GM23338 (cell line): ENCODE measurements at regions not wholly inside any gene's neighbourhood (a gene's known extent, or its start where the extent isn't known, plus 50 kb on each side); places are given as distances from the start of the nearest gene placed in this dataset.

Experiments
- ATAC-seq: fragments of 200-7000 bp; cut with Tn5 transposase; 3 replicates; pipeline ENCODE4 v1.9.1; 2020
- DNase-seq: peaks from one replicate; pipeline ENCODE4 v3.0.0-alpha.2; 2015; ENCODE audit warnings: low spot score
- H2AFZ ChIP-seq: fragments of 200-600 bp; sonication (generic); 2 replicates; pipeline ENCODE4 v1.8.0; 2016; ENCODE audit warnings: antibody characterized with exemption, mild to moderate bottlenecking, moderate library complexity
- H3F3A ChIP-seq: fragments of 200-600 bp; sonication (generic); replicated peaks from 2 replicates; pipeline ENCODE4 v1.8.0; 2017; ENCODE audit warnings: antibody characterized with exemption, mixed run types, low read depth
- H3K27ac ChIP-seq: fragments of 200-600 bp; sonication (generic); 2 replicates; pipeline ENCODE4 v1.6.1; 2016; ENCODE audit warnings: low read depth
- H3K27me3 ChIP-seq: fragments of 200-600 bp; sonication (generic); 2 replicates; pipeline ENCODE4 v1.8.0; 2016; ENCODE audit warnings: mild to moderate bottlenecking, mixed run types, moderate library complexity; ENCODE audit not compliant: insufficient read depth
- H3K36me3 ChIP-seq: fragments of 200-600 bp; sonication (generic); 2 replicates; pipeline ENCODE4 v1.8.0; 2016; ENCODE audit warnings: mild to moderate bottlenecking; ENCODE audit not compliant: insufficient read depth
- H3K4me1 ChIP-seq: fragments of 200-600 bp; sonication (generic); 2 replicates; pipeline ENCODE4 v1.8.0; 2016; ENCODE audit warnings: mild to moderate bottlenecking, moderate library complexity; ENCODE audit not compliant: insufficient read depth
- H3K4me2 ChIP-seq: fragments of 200-600 bp; sonication (generic); 2 replicates; pipeline ENCODE4 v1.7.1; 2017; ENCODE audit warnings: mixed run types
- H3K4me3 ChIP-seq: fragments of 200-600 bp; sonication (generic); 2 replicates; pipeline ENCODE4 v1.6.1; 2016; ENCODE audit warnings: mixed run types
- H3K79me2 ChIP-seq: fragments of 200-600 bp; sonication (generic); replicated peaks from 2 replicates; pipeline ENCODE4 v1.8.0; 2017; ENCODE audit warnings: mild to moderate bottlenecking; ENCODE audit not compliant: insufficient read depth
- H3K9me2 ChIP-seq: fragments of 200-600 bp; sonication (generic); 2 replicates; pipeline ENCODE4 v1.8.0; 2017; ENCODE audit not compliant: insufficient read depth
- H4K20me1 ChIP-seq: fragments of 200-600 bp; sonication (generic); replicated peaks from 2 replicates; pipeline ENCODE4 v1.8.0; 2017; ENCODE audit warnings: mild to moderate bottlenecking; ENCODE audit not compliant: insufficient read depth
- H3K27ac Mint-ChIP-seq: 2 replicates; pipeline ENCODE4 v1.8.0; 2020; ENCODE audit warnings: inconsistent platforms, mild to moderate bottlenecking, moderate library complexity, mixed read lengths
- H3K27me3 Mint-ChIP-seq: 3 replicates; pipeline ENCODE4 v1.8.0; 2022; ENCODE audit warnings: low read depth, mild to moderate bottlenecking, moderate library complexity, mixed read lengths, inconsistent platforms; ENCODE audit not compliant: insufficient read depth, poor library complexity
- H3K36me3 Mint-ChIP-seq: 3 replicates; pipeline ENCODE4 v1.8.0; 2021; ENCODE audit warnings: low read depth, mild to moderate bottlenecking, inconsistent platforms, moderate library complexity, mixed read lengths
- H3K4me1 Mint-ChIP-seq: 3 replicates; pipeline ENCODE4 v1.8.0; 2020; ENCODE audit warnings: mild to moderate bottlenecking, inconsistent platforms, mixed read lengths
- H3K4me3 Mint-ChIP-seq: 3 replicates; pipeline ENCODE4 v1.8.0; 2021; ENCODE audit warnings: moderate library complexity, mild to moderate bottlenecking, inconsistent platforms, mixed read lengths
- H3K9me3 Mint-ChIP-seq: 3 replicates; pipeline ENCODE4 v1.8.0; 2020; ENCODE audit warnings: moderate library complexity, mild to moderate bottlenecking, inconsistent platforms, mixed read lengths
- CTCF ChIP-seq, 2 experiments: fragments of 200-600 bp in 1 of 2; sonication (generic) in 1 of 2; conservative IDR thresholded peaks; 2 replicates each; pipeline versions ENCODE4 v1.5.1 to v1.6.1; 2016 to 2017; ENCODE audit warnings: antibody characterized with exemption in 2 of 2, low read depth in 2 of 2, mild to moderate bottlenecking in 2 of 2, moderate library complexity in 1 of 2
- ETS1 ChIP-seq: IDR thresholded peaks from 2 replicates; pipeline ENCODE4 v1.6.1; 2016; ENCODE audit warnings: antibody characterized with exemption
- EZH2 ChIP-seq: fragments of 200-600 bp; sonication (generic); IDR thresholded peaks from one replicate; pipeline ENCODE4 v1.8.0; 2017; ENCODE audit warnings: antibody characterized with exemption, mild to moderate bottlenecking, low read depth; ENCODE audit not compliant: unreplicated experiment
- EZH2phosphoT487 ChIP-seq: fragments of 200-600 bp; sonication (generic); IDR thresholded peaks from one replicate; pipeline ENCODE4 v1.8.1; 2018; ENCODE audit warnings: antibody characterized with exemption; ENCODE audit not compliant: unreplicated experiment
- JUNB ChIP-seq: IDR thresholded peaks from one replicate; pipeline ENCODE4 v1.6.1; 2016; ENCODE audit warnings: antibody characterized with exemption; ENCODE audit not compliant: unreplicated experiment
- NANOG ChIP-seq: IDR thresholded peaks from 2 replicates; pipeline ENCODE4 v1.6.1; 2016; ENCODE audit warnings: antibody characterized with exemption, borderline replicate concordance
- POLR2AphosphoS5 ChIP-seq: IDR thresholded peaks from 2 replicates; pipeline ENCODE4 v1.6.1; 2016; ENCODE audit warnings: antibody characterized with exemption, low read depth
- REST ChIP-seq: IDR thresholded peaks from one replicate; pipeline ENCODE4 v1.6.1; 2018; ENCODE audit warnings: antibody characterized with exemption; ENCODE audit not compliant: unreplicated experiment
- STAT1 ChIP-seq: IDR thresholded peaks from one replicate; pipeline ENCODE4 v1.6.1; 2016; ENCODE audit warnings: antibody characterized with exemption; ENCODE audit not compliant: unreplicated experiment
- ZNF331 ChIP-seq: fragments of 250-450 bp; sonication (Bioruptor Pico); IDR thresholded peaks from 2 replicates; pipeline ENCODE4 v1.5.0; 2020; ENCODE audit warnings: low read depth, mild to moderate bottlenecking, moderate library complexity

- Histone ChIP-seq H3K27me3 (no peaks in the 10 kb centered on the region), H3K27ac (no peak overlapping the region), H3K4me2 (no peak overlapping the region), H2AFZ (peak overlapping the region; percentile 34; the same call in 1 of the 2 replicates), H3K4me3 (no peak overlapping the region), H4K20me1 (no peaks in the 10 kb centered on the region), H3F3A (no peaks in the 10 kb centered on the region), H3K9me2 (no peaks in the 10 kb centered on the region; the same call in 1 of the 2 replicates), H3K36me3 (no peaks in the 10 kb centered on the region), H3K4me1 (no peaks in the 10 kb centered on the region), H3K79me2 (no peaks in the 10 kb centered on the region)
- Mint-ChIP-seq H3K27me3 (peaks cover 3% of the 10 kb centered on the region), H3K4me3 (no peak overlapping the region), H3K4me1 (no peaks in the 10 kb centered on the region), H3K9me3 (peaks cover 5% of the 10 kb centered on the region; the same call in 2 of the 3 replicates), H3K36me3 (peaks cover 4% of the 10 kb centered on the region; the same call in 1 of the 3 replicates), H3K27ac (no peak overlapping the region)
- TF ChIP-seq CTCF (conservative IDR thresholded peaks at IDR 0.05; ENCODE audit: low read depth in 2 of 2) (peak; percentile 89 to 92), EZH2phosphoT487 (no peak)
- DNase-seq (peak; percentile 75), ATAC-seq (peak; percentile 96)
Measured at GRCh38 chr4:167622481-167623240, 388.4 kb upstream of the SPOCK3 start.

GRCh38 chr4:167623241-167623572, 388.9 kb upstream of the SPOCK3 start:
- H3K4me3 Mint-ChIP-seq, result no peak overlapping the region
- no peak for TF ChIP-seq POLR2AphosphoS5
- TF ChIP-seq NANOG, result no peak
- no peak for TF ChIP-seq STAT1
- no peak for TF ChIP-seq ETS1
- no peak for TF ChIP-seq ZNF331 (CRISPR knock-in tag)
- no peak for TF ChIP-seq JUNB
- no peak for TF ChIP-seq REST
- TF ChIP-seq EZH2, result no peak
- no peak for TF ChIP-seq CTCF (conservative IDR thresholded peaks at IDR 0.05; ENCODE audit: low read depth in 2 of 2)

More at GRCh38 chr4:167623241-167623572, 388.9 kb upstream of the SPOCK3 start:
- no peaks in the 10 kb centered on the region; the same call in 1 of the 2 replicates for H3K9me2 ChIP-seq
- H3K4me3 ChIP-seq, result no peak overlapping the region
- H3K79me2 ChIP-seq, result no peaks in the 10 kb centered on the region
- no peak overlapping the region for H3K27ac ChIP-seq
- no peaks in the 10 kb centered on the region for H3K27me3 ChIP-seq
- Mint-ChIP-seq H3K4me1 (no peaks in the 10 kb centered on the region), H3K36me3 (0 out of 3 replicates have a peak, but pooled peaks cover 3% of the 10 kb centered on the region), H3K27ac (no peak overlapping the region), H3K9me3 (peaks cover 4% of the 10 kb centered on the region; the same call in 2 of the 3 replicates), H3K27me3 (peaks cover 3% of the 10 kb centered on the region)
- no peak for DNase-seq
- H3K36me3 ChIP-seq, result no peaks in the 10 kb centered on the region
- H3F3A ChIP-seq, result no peaks in the 10 kb centered on the region
- no peak for ATAC-seq
- no peaks in the 10 kb centered on the region for H3K4me1 ChIP-seq
- H4K20me1 ChIP-seq, result no peaks in the 10 kb centered on the region
- H2AFZ ChIP-seq, result peak overlapping the region; percentile 34; the same call in 1 of the 2 replicates
- H3K4me2 ChIP-seq, result no peak overlapping the region
